ENCODE measurements at regions not wholly inside any gene's neighbourhood (a gene's known extent, or its start where the extent isn't known, plus 50 kb on each side); places are given as distances from the start of the nearest gene placed in this dataset.
"Not testable (repeated sequence)": the region's sequence is repeated elsewhere in the genome, so short reads cannot be mapped to it uniquely, and the experiment has no call there.

DNA sequence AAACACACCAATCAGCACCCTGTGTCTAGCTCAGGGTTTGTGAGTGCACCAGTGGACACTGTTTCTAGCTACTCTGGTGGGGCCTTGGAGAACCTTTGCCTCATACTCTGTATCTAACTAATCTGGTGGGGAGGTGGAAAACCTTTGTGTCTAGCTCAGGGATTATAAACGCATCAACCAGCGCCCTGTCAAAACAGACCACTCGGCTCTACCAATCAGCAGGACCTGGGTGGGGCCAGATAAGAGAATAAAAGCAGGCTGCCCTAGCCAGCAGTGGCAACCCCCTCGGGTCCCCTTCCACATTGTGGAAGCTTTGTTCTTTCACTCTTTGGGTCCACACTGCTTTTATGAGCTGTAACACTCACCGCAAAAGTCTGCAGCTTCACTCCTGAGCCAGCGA lies 121.8 kb downstream of the FSCB start:
- DNase-seq, result not testable (repeated sequence)

GRCh38 chr14:44384601-44385293 lies 122.3 kb downstream of the FSCB start:
- DNase-seq, result not testable (repeated sequence)

- DNase-seq, result no peak
Measured at GRCh38 chr14:44384093-44384492, 123.0 kb downstream of the FSCB start.

DNA sequence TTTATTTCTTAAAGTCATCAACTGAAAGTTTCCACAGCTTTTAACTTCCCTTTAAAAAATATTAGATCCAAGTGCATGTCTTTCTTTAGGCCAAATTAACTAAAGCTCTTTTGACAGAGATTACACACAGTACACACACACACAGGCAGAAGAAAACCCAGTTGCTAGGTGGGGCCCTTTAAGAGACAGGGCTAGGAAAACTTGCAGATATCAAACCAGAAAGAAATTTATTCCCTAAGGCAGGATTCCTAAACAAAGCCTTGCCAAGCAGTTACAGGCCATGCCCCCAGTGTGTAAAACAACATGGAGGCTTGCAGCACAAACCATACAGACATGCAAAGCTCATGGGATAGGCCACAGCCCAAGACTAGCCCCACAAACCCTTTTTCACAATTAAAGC lies 123.4 kb downstream of the FSCB start:
- DNase-seq, result no peak

- no peak for DNase-seq
Measured at GRCh38 chr14:44379292-44379977, 127.6 kb downstream of the FSCB start.

- no peak for DNase-seq
Measured at GRCh38 chr14:44374906-44375305, 132.2 kb downstream of the FSCB start.

- DNase-seq, result no peak
Measured at GRCh38 chr14:44372807-44373489, 134.1 kb downstream of the FSCB start.

DNA sequence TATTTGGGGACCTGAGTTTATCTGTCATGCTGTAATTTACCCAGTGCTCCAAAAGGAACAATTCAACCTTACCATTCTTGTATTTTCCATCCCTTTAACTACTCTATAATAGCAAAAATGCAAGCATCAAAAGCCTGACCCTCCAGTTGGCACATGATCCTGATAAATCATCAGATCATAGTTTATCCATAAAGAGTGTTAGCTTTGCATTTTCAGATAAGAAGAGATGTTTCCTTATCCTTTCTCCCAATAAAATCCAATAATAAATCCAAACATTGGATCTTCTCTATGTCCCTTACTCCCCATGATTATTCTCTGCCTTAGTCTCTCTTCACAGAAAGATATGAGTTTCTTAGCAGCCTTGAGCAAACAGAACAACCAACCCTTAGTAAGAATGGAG lies 134.9 kb downstream of the FSCB start:
- no peak for DNase-seq

GRCh38 chr14:44370727-44371126 lies 136.4 kb downstream of the FSCB start:
- DNase-seq, result no peak

GRCh38 chr14:44369401-44370123 lies 137.5 kb downstream of the FSCB start:
- DNase-seq, result peak; percentile 17

DNA sequence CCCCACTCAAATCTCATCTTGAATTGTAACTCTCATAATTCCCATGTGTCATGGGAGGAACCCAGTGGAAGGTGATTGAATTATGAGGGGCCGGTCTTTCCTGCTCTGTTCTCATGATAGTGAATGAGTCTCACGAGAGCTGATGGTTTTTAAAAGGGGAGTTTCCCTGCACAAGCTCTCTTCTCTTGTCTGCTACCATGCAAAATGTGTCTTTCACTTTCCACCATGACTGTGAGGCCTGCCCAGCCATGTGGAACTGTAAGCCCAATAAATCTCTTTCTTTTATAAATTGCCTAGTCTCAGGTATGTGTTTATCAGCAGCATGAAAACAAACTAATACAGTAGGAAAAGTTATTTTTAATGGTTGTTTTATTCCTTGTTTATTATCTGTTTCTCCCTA lies 146.0 kb downstream of the FSCB start:
- DNase-seq, result no peak

GRCh38 chr14:44353805-44354204 lies 153.3 kb downstream of the FSCB start:
- no peak for DNase-seq

GRCh38 chr14:44352201-44352600 lies 154.9 kb downstream of the FSCB start:
- no peak for DNase-seq

- no peak for DNase-seq
Measured at GRCh38 chr14:44347316-44347715, 159.8 kb downstream of the FSCB start.

DNA sequence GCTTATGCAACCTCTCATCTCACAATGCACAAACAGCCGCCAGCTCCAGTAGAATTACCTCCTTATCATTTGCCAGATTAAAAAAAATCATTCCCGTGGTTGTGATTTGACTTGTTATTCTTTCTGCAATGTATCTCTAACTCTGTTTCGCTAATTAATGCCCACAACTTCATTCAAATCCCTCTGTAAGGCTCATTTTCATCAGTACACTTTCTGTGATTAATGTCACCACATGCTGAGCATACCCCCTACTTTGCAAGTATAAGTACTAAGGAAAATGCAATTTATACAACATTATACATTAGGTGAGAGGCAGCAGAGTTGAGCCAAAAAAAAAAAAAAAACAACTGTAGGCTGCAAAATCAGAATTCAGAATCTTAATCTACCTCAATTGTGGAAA lies 166.0 kb downstream of the FSCB start:
- no peak for DNase-seq

DNA sequence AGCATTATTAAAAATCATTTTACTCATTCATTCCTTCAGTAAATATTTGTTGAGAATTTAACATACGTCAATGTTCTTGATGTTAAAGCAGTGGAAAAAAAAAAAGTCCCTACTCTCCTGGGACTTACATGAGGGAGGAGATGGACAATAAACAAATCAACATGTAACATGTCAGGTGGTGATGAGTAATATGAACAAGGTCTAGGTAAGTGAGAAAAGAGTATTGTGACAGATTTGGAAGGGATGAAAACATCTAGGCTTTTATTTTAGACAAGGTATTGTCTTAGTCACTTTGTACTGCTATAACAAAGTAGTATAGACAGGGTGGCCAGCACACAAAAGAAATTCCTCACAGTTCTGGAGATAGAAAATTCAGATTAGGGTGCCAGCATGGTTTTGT lies 167.2 kb downstream of the FSCB start:
- DNase-seq, result no peak

- no peak for DNase-seq
Measured at GRCh38 chr14:44339231-44339630, 167.9 kb downstream of the FSCB start.

- DNase-seq, result no peak
Measured at GRCh38 chr14:44317441-44317746, 189.7 kb downstream of the FSCB start.

- DNase-seq, result no peak
Measured at GRCh38 chr14:44316647-44317440, 190.2 kb downstream of the FSCB start.

DNA sequence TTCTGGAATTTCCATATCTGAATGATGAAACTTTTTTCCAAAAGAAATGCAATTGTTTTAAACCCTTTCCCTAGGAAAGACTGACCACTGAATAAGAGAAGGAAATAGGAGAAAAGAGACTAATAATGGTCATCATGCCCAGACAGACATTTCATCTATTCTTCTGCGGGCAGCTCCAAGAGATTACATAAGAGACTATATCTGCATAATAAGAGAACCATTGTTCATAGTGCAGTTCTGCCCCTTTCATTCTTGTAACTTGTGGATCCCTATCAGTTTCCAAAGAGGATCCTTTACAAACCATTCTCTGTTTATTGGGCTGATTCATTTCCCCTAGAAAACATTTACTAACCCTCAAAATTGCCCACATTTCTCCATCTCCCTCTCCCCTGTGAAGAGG lies 197.8 kb downstream of the FSCB start:
- no peak for DNase-seq

- DNase-seq, result no peak
Measured at GRCh38 chr14:44300916-44301315, 206.2 kb downstream of the FSCB start.

- DNase-seq, result no peak
Measured at GRCh38 chr14:44297437-44297836, 209.6 kb downstream of the FSCB start.

DNA sequence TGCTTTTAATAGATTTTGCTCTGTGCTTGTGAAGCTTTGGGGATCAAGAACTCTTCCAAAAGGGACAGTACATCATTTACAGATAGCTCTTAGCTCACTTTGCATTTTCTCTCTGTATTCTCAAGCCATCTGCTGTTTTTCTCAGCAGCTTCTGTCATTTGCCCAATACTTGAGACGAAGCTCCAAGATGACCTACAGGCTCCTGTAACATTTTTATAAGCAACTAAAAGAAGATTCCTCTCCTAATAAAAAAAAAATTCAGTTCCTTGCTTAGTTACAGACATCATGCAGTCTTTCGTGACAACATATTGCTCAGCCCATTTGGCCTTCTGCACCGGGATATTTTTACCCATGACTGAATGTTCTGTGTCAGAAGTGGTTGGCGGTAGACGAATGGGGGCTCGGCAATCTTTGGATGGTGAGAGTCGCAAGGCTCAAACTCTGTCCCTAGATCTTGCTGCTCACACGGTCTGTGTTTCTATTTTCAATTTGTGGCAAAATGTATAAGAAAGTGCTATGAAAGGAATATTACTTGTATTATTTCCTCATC lies 215.6 kb downstream of the FSCB start:
- no peak for DNase-seq

Data from NCI-H1694 treated with DMSO at 0.1 percent for 48 hours (cell line).